ENCODE measurements at regions not wholly inside any gene's neighbourhood (a gene's known extent, or its start where the extent isn't known, plus 50 kb on each side); places are given as distances from the start of the nearest gene placed in this dataset.
A peak's percentile ranks its signal among the peaks of the same experiment; 100 is the strongest.
"Not testable (repeated sequence)": the region's sequence is repeated elsewhere in the genome, so short reads cannot be mapped to it uniquely, and the experiment has no call there.

DNA sequence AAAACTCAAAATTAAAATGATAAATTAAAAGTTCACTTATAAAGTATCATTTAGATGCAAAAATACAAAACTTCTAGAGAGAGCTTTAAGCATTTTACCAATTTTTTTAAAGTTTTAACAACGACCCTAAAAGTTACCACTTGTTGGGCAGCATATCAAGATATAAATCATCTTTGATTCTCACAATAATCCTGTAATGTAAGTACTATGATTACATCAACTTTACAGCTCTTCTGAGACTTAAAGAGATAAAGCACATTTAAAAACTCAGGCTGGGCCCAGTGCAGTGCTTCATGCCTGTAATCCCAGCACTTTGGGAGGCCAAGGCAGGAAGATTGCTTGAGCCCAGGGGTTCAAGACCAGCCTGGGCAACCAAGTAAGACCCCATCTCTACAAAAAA lies 202.7 kb upstream of the GPC6 start:
- DNase-seq: no peak

DNA sequence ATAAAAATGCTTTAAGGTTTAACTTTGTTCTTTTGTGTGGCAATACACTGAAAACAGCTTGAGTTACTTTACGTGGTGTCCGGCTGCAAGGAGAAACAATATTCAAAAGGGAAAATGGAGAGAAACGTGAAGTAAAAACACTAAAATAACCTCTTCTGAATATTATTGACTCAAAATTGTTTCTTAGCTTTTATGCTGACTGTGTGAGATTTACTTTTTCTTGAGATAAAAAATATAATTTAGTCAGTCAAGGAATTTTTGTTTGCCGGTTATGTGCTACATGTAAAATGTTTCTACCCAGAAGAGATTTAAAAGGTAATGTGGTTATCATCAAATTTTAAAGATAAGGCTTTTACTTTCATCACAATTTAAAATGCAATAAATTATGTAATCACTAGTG lies 200.6 kb upstream of the GPC6 start:
- DNase-seq: no peak

DNA sequence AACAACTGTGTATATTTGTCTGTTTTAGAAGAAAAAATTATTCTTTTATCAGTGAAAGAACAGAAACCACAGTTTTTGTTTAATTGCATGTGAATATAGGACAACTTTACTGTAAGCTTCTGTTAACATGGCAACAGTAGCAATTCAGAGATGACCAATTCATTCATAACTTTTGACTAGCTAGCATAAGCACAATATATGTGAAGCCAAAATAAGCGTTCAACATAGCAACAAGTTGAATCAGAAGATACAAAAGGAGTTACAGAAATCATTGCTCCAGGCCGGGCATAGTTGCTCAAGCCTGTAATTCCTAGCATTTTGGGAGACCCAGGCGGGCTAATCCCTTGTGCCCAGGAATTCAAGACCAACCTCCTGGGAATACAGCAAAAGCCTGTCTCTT lies 197.1 kb upstream of the GPC6 start:
- no peak for DNase-seq

GRCh38 chr13:93036380-93036779 lies 190.2 kb upstream of the GPC6 start:
- no peak for DNase-seq

- DNase-seq: no peak
These were observed 188.8 kb upstream of the GPC6 start for GRCh38 chr13:93037780-93038179.

DNA sequence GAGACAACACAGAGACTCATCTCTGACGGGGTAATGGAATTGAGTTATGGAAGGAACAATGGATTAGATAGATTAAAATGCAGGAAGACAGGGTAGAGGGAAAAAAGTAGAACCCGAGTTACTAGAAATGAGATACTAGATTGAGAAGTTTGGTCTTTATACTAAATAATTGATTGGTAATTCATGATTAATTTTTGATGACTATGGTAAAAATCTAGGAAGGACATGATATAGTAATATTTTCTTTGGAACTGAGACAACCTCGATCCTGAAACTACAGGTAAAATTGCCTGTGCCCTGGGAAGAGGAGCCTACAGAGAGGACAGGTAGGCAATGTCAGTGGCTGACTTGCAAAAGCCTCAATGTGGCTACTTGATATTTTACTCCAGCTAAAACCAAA lies 188.4 kb upstream of the GPC6 start:
- DNase-seq: no peak

- no peak for DNase-seq
These were observed 187.5 kb upstream of the GPC6 start for GRCh38 chr13:93039131-93039530.

DNA sequence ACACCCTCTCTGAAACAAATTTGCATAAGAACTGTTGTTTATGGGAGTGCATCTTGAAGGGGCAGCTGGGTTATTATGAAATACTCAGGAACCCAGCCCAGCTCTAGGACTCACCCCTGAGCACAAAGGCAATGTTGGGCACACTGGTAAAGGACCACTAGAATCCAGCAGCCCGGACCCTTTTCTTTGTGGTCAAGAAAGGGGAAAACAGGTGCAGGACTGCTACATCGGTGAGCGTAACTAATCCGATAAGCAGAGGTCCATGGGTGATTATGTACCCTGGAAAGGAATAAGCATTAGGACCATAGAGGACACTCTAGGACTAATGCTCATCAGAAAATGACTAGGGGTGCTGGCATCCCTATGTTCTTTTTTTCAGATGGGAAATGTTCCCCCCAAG lies 185.0 kb upstream of the GPC6 start:
- DNase-seq: not testable (repeated sequence)

- peak; percentile 17 for DNase-seq
These were observed 180.8 kb upstream of the GPC6 start for GRCh38 chr13:93045836-93046235.

GRCh38 chr13:93055233-93055632 lies 171.4 kb upstream of the GPC6 start:
- no peak for DNase-seq

GRCh38 chr13:93058301-93058700 lies 168.3 kb upstream of the GPC6 start:
- no peak for DNase-seq

- DNase-seq: no peak
These were observed 166.5 kb upstream of the GPC6 start for GRCh38 chr13:93060144-93060543.

GRCh38 chr13:93066187-93066586 lies 160.4 kb upstream of the GPC6 start:
- peak; percentile 80 for DNase-seq

DNA sequence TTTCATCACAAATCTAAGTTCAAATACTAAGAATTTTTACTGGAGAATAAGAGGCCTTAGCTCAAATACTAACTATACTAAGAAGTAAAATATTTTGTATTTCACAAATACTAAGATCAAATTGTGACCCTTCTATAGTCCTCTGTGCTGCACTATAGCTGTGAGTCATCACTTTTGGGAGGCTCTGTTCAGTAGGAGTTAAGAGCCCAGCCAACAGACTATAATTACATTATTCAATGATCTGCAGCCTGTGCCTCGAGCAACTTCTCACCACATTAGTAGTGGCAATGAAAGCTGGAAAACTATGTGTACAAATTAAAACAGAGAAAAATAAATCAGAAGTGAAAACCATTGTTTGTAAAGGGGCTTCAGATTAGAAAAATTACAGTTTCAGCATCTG lies 147.3 kb upstream of the GPC6 start:
- DNase-seq: peak; percentile 35

DNA sequence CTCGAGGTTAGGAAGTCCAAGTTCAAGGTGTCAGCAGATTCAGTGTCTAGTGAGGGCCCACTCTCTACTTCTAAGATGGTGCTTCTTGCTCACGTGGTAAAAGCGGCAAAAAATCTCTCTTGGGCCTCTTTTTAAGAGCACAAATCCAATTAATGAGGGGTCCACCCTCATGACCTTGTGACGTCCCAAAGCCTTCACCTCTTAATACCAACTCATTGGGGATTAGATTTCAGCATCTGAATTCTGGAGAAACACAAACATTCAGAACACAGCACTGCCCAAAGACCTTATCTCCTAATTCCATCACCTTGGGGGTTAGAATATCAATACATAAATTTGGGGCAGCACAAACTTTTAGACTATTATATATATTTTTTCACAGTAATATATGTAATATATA lies 146.4 kb upstream of the GPC6 start:
- no peak for DNase-seq

DNA sequence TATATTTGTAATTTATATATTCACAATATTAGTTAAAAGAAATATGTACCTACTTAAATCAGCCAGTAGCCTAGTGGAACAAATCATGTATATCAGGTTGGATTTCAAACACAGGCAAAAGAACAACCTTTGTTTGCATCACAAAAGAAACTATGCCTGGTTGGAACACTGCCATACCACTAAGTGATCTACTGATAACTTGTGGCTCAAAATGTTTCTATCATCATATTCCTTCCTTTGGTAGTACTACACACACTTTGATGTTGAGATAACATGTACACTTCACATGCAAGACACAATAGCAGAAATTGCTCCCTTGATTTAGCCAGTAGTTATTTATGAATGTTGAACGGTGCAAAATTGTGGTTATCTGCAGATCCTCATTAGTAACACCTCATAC lies 146.0 kb upstream of the GPC6 start:
- peak; percentile 8 for DNase-seq

DNA sequence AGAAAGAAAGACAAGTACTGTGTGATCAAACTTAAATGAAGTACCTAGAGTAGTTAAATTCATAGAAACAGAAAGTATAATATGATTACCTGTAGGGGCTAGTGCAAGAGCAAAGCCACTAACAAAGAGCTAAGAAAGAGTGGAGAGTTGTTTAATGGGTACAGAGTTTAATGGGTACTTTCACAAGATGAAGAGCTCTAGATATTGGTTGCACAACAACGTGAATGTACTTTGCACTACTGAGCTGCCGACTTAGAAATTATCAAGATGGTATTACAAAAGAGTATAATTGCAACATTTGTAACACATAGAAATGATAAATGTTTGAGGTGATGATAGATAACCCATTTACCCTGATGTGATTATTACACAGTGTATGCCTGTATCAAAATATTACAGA lies 140.3 kb upstream of the GPC6 start:
- no peak for DNase-seq

DNA sequence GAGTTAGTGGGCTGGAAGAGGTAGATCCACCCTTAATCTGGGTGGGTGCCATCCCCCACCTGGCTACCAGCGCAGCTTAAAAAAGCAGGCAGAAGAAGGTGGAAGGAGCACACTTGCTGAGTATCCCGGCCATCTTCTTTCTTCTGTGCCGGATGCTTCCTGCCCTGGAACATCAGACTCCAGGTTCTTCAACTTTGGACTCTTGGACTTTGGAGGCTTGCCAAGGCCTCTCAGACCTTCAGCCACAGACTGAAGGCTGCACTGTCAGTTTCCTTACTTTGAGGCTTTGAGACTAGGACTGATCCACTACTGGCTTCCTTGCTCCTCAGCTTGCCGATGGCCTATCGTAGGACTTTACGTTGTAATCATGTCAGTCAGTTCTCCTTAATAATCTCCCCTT lies 127.6 kb upstream of the GPC6 start:
- no peak for DNase-seq

- no peak for DNase-seq
These were observed 125.3 kb upstream of the GPC6 start for GRCh38 chr13:93101226-93101734.

DNA sequence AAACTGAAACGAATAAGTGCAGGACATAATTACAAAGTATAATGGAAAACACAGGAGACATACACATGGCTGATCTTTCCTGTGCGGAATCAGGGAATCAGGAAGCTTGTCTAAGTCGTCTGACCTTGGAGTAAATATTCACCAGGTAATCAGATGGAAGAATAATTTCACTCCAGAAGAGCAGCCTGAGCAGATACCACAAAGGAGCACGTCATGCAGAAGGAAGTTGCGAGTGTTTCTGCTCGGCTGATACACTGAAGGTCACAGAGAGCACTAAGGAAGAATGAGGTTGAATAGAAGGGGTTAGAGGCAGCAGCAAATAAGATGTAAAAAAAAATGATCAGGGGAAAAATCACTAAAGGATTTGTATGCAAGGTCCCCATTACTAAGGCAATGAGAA lies 122.3 kb upstream of the GPC6 start:
- DNase-seq: no peak

DNA sequence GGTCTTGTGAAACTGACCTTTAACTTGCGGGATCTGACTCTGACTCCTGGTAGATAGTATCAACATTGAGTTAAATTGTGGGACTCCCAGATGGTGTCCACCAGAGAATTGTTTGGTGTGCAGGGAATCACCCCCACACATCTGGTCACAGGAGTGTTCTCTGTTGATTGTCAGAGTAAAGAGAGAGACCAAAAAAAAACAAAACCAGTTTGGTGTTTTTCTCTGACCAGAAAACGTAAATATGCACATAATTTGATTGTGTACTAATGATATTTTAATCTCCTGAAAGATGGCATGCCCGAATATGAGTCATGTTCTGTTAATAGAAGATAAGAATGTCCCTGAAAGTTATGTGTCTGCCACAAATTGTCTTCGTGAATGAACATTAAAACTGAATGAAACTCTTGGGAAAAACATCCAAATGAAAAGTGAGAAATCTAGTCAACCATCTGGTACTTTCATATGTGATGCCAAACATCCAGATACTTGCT lies 118.5 kb upstream of the GPC6 start:
- DNase-seq: no peak

- no peak for DNase-seq
These were observed 109.8 kb upstream of the GPC6 start for GRCh38 chr13:93116809-93117208.

- no peak for DNase-seq
These were observed 108.5 kb upstream of the GPC6 start for GRCh38 chr13:93118081-93118615.

DNA sequence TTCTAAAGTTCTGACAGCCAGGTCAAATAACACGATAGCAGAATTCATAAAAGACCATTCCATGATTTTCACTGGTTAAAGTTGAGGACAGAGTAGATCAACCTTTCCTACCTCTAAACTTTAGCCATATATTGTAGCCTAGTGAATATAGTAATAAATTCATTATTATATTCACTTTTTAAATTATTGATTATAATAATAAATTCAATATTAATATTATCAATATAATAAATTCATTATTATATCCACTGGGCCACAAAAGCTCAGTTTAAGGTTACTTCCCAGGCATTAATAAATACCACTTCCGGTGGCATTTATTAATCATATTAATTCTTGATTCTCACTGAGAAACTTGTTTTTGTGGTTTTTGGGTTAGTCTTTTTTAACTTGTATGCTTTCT lies 85.7 kb upstream of the GPC6 start:
- DNase-seq: no peak

DNA sequence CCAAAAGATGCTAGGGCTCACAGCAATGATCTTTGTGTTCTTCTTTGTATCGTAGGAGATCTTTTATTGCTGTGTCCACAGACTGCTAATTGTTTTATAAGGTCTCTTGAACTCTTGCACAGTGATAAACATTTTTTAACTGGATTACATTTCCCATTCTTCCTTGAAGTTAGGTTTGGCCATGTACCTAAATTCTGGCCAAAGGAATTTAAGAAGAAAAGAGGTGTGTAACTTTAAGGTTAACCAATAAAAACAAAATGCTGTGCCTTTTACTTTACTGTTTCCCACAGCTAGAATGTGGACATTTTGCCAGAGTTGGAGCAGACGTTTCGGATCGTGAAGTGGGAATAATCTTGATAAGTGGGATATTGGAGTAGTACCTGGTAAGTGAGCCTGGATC lies 82.6 kb upstream of the GPC6 start:
- DNase-seq: no peak

DNA sequence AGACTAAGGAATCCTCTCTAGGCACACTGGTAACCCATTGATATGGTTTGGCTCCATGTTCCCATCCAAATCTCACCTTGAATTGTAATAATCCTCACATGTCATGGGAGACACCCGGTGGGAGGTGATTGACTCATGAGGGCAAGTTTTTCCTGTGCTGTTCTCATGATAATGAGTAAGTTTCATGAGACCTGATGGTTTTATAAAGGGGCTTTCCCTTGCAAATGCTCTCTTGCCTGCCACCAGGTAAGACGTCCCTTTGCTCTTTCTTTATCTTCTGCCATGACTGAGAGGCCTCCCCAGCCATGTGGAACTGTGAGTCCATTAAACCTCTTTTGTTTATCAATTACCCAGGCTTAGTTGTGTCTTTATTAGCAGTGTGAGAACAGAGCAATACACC lies 81.4 kb upstream of the GPC6 start:
- no peak for DNase-seq
